GM23248 (cell line): ENCODE measurements at regions not wholly inside any gene's neighbourhood (a gene's known extent, or its start where the extent isn't known, plus 50 kb on each side); places are given as distances from the start of the nearest gene placed in this dataset.

Experiments used
- EZH2 ChIP-seq: fragments of 200-600 bp; sonication (generic); IDR thresholded peaks from 2 replicates; pipeline ENCODE4 v1.6.1; 2018; ENCODE audit warnings: antibody characterized with exemption, mild to moderate bottlenecking; ENCODE audit not compliant: insufficient read depth, poor library complexity, severe bottlenecking
- EZH2phosphoT487 ChIP-seq: fragments of 200-600 bp; sonication (generic); IDR thresholded peaks from 2 replicates; pipeline ENCODE4 v1.6.1; 2018; ENCODE audit warnings: antibody characterized with exemption, moderate library complexity, mild to moderate bottlenecking, low read depth; ENCODE audit not compliant: insufficient read depth

DNA sequence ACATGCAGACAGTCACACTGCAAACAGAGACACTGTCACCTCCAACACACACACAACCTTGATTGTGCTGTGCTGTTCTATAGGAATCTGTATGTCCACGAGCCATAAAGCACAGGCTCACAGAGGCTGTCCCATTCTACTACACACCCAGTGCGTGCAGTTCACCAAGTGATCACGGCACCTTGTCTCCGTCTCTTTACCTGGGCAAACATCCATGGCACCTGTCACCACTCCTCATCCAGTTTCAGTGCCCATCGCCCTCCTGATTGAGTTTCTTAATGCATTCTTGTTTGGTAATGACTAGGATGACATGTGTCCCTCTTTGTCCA is 65.8 kb upstream of the STMND1 start:
- TF ChIP-seq EZH2 = no peak
- TF ChIP-seq EZH2phosphoT487 = no peak
